Stimulated activated CD8-positive, alpha-beta memory T cell treated with anti-CD3 and anti-CD28 coated beads, Interleukin-12 subunit alpha, Interleukin-12 subunit beta, amount 100 ng/mL, for 24 hours (primary cell): ENCODE measurements at regions not wholly inside any gene's neighbourhood (a gene's known extent, or its start where the extent isn't known, plus 50 kb on each side); places are given as distances from the start of the nearest gene placed in this dataset.

Source experiments
- DNase-seq: peaks from one replicate; pipeline ENCODE4 v3.0.0-alpha.2; 2020; ENCODE audit errors: extremely low read depth

DNA sequence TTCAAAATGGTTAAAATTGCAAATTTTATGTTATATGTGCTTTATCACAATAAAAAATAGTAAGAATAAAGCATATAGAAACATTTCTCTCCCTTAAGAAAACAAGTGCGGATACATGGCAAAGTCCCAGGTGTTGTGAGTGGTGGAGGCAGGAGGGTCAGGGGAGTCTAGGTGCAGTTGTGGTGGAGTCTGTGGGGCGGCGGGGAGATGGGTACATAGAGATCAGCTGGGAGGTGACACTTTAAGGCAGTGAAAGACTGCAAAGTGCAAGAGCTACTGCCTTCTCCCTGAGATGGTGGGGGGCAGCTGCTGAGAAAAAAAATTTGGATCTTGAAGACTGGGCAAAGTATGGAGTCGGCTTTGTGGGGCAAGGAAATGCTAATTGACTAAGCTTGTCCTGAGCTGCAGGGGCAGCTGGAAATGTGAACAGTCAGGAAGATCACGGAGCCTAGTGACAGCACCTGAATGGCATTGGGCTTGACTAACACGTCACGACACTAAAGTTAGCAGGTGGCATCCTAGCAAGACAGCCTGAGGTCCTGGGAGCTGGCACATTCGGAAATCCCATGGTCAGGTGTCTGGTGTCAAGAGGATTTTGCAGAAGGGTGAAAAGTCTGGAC lies 72.9 kb upstream of the IRS2 start:
- no peak for DNase-seq

GRCh38 chr13:109858319-109858718 lies 71.9 kb upstream of the IRS2 start:
- no peak for DNase-seq

- no peak for DNase-seq
Observed at GRCh38 chr13:109857803-109858202, 71.4 kb upstream of the IRS2 start.

DNA sequence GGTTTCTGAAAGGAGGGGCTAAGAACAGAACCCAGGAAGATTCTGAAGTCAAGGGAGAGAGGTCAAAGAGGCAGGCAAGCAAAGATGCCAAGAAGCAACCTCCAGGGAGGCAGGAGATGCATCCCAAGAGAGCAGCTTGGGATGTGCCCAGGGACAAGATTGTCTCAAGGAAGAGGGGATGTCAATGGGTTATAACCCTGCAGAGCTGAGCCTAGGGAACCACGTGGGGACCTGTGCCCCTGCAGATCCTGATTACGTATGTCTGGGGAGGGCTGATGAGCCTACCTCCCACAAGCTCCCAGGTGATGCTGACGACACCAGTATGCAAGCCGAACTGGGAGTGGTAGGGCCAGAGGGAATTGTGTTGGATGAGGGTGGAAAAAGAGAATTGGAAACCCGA lies 70.9 kb upstream of the IRS2 start:
- no peak for DNase-seq

- no peak for DNase-seq
Observed at GRCh38 chr13:109856350-109856749, 70.0 kb upstream of the IRS2 start.

- no peak for DNase-seq
Observed at GRCh38 chr13:109853153-109853552, 66.8 kb upstream of the IRS2 start.

GRCh38 chr13:109846185-109846584 lies 59.8 kb upstream of the IRS2 start:
- DNase-seq = no peak

GRCh38 chr13:109844396-109844795 lies 58.0 kb upstream of the IRS2 start:
- DNase-seq = no peak

DNA sequence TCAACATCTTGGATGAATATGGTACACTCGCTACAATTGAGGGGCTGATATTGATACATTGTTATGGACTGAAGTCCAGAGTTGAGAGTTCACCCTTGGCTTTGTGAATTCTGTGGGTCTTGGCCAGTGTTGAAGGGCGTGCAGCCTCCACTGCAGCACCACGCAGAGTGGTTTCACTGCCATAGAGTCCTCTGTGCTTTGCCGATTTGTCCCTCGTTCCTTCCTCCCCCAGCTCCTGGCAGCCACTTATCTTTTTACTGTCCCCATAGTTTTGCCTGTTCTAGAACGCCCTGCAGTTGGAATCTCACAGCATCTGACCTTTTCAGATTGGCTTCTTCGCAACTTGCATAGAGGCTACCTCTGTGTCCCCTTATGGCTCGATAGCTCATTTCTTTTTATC lies 57.3 kb upstream of the IRS2 start:
- no peak for DNase-seq

GRCh38 chr13:109842212-109842920 lies 56.0 kb upstream of the IRS2 start:
- no peak for DNase-seq

DNA sequence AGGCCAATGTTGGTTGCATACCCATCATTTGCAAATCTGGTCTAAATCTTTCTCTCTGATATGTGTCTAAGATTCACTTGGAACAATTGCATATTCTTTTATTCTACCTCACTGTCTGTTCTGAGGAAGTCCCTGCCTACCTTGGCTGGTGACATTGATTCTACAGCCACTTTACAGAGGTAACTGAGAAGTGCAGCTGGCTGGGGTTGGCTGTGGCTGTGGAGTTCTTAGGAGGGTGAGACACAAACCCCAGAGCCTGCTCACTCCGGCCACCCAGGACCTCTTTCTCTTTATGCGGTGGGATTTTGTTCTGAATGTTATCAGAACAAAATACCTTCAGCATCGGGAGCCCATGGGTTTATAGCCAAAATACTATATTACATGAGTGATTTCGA lies 54.5 kb upstream of the IRS2 start:
- DNase-seq = no peak

DNA sequence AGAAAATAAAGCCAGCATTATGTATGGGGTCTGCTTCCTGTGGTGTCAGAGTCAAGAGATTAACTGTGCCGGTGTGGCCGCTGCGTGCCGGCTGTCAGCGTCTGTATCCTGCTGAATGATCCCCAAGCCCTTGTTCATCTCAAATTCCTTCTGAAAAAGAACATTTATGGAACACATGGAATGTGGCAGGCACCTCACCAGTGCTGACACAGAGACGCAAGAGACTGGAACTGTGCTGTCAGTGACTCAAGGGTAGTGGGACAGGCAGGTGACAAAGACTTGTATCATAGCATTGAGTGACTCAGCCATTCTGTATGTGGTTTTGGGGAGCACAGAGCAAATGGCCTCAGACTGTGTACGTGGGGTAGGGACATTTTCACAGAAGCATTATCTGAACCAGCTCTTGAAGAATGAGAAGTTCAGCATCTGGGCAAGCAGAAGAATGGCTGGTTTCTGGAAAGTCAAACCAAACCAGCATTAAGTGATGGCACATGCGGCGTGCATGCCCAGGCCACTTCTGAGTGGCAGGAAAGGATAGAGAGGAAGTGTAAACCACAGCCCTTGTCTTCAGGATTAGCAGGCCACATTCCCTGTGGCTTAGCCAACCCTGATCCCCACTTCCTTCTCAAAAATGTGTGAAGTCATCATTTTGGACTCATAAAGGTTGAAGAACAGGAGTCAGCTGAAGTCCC lies 54.0 kb upstream of the IRS2 start:
- DNase-seq = no peak

DNA sequence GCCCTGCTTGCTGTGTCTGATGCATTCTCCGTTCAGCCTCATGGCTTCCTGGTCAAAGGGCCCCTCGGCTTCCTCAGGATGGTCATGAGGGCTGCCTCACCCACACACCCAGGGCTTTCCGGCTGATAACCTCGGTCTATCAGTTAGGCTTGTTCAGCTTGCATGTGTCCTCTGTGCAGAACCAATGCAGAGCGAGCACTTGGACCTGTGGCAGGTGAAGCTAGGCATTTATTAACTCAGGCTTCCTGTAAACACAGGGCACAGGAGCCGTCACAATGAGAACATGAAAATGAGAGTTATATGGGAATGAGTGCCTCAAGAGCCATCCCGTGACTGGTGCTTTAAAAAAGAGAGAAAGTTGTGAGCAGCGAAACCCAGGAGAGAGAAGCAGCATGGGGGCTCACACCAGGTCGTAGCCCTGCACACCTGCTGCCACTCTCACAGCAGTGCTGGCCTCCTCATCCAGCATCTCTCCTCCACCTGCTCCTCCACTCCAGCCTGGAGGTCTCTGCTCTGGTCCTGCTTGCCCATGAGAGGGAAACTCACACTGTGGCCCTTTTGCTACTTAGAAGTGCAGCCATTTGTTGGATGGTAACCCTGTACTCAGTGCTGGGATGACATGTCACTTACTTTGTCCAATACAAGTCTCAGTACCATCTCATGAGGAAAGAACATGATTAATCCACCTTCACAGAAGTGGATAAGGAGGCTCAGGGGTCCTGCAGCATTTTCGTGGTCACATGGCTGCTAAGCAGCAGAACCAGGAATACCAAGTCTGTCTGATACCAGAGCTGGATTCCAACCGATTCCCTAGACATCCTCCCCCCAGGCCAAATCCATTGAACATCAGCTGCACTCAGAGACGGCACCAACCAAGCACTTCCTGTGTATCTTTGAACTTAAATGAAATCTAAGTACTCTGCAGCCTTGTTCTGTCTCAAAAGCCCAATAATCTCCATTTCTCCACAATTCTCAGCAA lies 50.5 kb upstream of the IRS2 start:
- no peak for DNase-seq
